HFFc6 (cell line): ENCODE measurements at regions not wholly inside any gene's neighbourhood (a gene's known extent, or its start where the extent isn't known, plus 50 kb on each side); places are given as distances from the start of the nearest gene placed in this dataset.

Experiments used
- DNase-seq: peaks from one replicate; pipeline ENCODE4 v3.0.0-alpha.2; 2018
- H3K27ac Mint-ChIP-seq: 2 replicates; pipeline ENCODE4 v1.8.0; 2020; ENCODE audit warnings: mild to moderate bottlenecking, mixed read lengths
- H3K27me3 Mint-ChIP-seq: 2 replicates; pipeline ENCODE4 v1.8.0; 2021; ENCODE audit warnings: mild to moderate bottlenecking, moderate library complexity, mixed read lengths; ENCODE audit not compliant: insufficient read depth
- H3K36me3 Mint-ChIP-seq: 2 replicates; pipeline ENCODE4 v1.8.0; 2021; ENCODE audit warnings: low read depth, mixed read lengths
- H3K4me1 Mint-ChIP-seq: 2 replicates; pipeline ENCODE4 v1.8.0; 2020; ENCODE audit warnings: low read depth, mixed read lengths
- H3K4me3 Mint-ChIP-seq: 2 replicates; pipeline ENCODE4 v1.8.0; 2020; ENCODE audit warnings: mild to moderate bottlenecking, moderate library complexity, mixed read lengths
- H3K9me3 Mint-ChIP-seq: 2 replicates; pipeline ENCODE4 v1.8.0; 2020; ENCODE audit warnings: mild to moderate bottlenecking, mixed read lengths
- TF ChIP-seq, protein P1 (sequence below): fragments of 200-600 bp; sonication (generic); IDR thresholded peaks from 2 replicates; pipeline ENCODE4 v1.5.0; 2021; ENCODE audit warnings: antibody characterized with exemption, mild to moderate bottlenecking

GRCh38 chr9:36763778-36764177, 191.1 kb downstream of the MELK start:
- H3K9me3 Mint-ChIP-seq = no peaks in the 10 kb centered on the region
- peaks cover 26% of the 10 kb centered on the region for H3K27me3 Mint-ChIP-seq
- H3K4me3 Mint-ChIP-seq = no peak overlapping the region
- H3K27ac Mint-ChIP-seq = no peak overlapping the region
- H3K36me3 Mint-ChIP-seq = no peaks in the 10 kb centered on the region
- H3K4me1 Mint-ChIP-seq = no peaks in the 10 kb centered on the region
- TF ChIP-seq, protein P1, sequence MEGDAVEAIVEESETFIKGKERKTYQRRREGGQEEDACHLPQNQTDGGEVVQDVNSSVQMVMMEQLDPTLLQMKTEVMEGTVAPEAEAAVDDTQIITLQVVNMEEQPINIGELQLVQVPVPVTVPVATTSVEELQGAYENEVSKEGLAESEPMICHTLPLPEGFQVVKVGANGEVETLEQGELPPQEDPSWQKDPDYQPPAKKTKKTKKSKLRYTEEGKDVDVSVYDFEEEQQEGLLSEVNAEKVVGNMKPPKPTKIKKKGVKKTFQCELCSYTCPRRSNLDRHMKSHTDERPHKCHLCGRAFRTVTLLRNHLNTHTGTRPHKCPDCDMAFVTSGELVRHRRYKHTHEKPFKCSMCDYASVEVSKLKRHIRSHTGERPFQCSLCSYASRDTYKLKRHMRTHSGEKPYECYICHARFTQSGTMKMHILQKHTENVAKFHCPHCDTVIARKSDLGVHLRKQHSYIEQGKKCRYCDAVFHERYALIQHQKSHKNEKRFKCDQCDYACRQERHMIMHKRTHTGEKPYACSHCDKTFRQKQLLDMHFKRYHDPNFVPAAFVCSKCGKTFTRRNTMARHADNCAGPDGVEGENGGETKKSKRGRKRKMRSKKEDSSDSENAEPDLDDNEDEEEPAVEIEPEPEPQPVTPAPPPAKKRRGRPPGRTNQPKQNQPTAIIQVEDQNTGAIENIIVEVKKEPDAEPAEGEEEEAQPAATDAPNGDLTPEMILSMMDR = no peak
- no peak for DNase-seq

- Mint-ChIP-seq H3K27me3 (peaks cover 24% of the 10 kb centered on the region), H3K9me3 (no peaks in the 10 kb centered on the region), H3K4me1 (no peaks in the 10 kb centered on the region), H3K27ac (no peak overlapping the region), H3K36me3 (no peaks in the 10 kb centered on the region), H3K4me3 (no peak overlapping the region)
- TF ChIP-seq, protein P1 = no peak
- DNase-seq = no peak
These were observed 191.8 kb downstream of the MELK start for GRCh38 chr9:36764364-36765076.

- Mint-ChIP-seq H3K27me3 (peaks cover 27% of the 10 kb centered on the region; the same call in 1 of the 2 replicates), H3K4me3 (no peak overlapping the region), H3K4me1 (no peaks in the 10 kb centered on the region), H3K27ac (no peak overlapping the region), H3K9me3 (no peaks in the 10 kb centered on the region), H3K36me3 (no peaks in the 10 kb centered on the region)
- TF ChIP-seq, protein P1 = no peak
- DNase-seq = no peak
These were observed 192.3 kb downstream of the MELK start for GRCh38 chr9:36765077-36765390.

GRCh38 chr9:36765468-36766341, 193.0 kb downstream of the MELK start:
- no peak overlapping the region for H3K27ac Mint-ChIP-seq
- H3K4me3 Mint-ChIP-seq = no peak overlapping the region
- H3K27me3 Mint-ChIP-seq = peaks cover 28% of the 10 kb centered on the region; the same call in 1 of the 2 replicates
- no peaks in the 10 kb centered on the region for H3K36me3 Mint-ChIP-seq
- no peaks in the 10 kb centered on the region for H3K9me3 Mint-ChIP-seq
- TF ChIP-seq, protein P1 = no peak
- no peaks in the 10 kb centered on the region for H3K4me1 Mint-ChIP-seq
- no peak for DNase-seq

DNA sequence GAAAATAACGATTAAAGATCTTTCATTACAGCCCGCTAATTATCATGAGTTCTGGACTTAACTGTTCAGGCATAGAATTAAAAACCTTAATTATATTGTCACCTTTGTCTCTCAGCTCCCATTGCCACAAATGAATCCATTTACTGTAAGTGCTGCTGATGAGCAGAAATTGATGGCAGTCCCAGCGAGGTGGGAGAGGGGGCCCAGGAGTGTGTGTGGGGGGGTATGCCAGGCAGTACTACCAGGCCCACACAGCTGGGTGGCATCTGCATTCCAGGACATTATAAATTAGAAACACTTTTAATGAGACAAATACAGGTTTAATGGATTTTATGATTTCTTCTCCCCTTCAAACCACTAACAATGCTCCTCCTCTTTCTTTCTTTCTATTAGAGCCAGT, 196.0 kb downstream of the MELK start:
- Mint-ChIP-seq H3K4me3 (no peak overlapping the region), H3K36me3 (no peaks in the 10 kb centered on the region), H3K27ac (no peak overlapping the region), H3K27me3 (peaks cover 22% of the 10 kb centered on the region; the same call in 1 of the 2 replicates), H3K9me3 (no peaks in the 10 kb centered on the region), H3K4me1 (no peaks in the 10 kb centered on the region)
- DNase-seq = no peak
- TF ChIP-seq, protein P1 = no peak
